B cell (primary cell): ENCODE measurements at regions not wholly inside any gene's neighbourhood (a gene's known extent, or its start where the extent isn't known, plus 50 kb on each side); places are given as distances from the start of the nearest gene placed in this dataset.

Source experiments
- ATAC-seq: fragments of 200-7000 bp; cut with Tn5 transposase; one replicate; pipeline ENCODE4 v1.10.0; 2021; ENCODE audit warnings: low read depth, mild to moderate bottlenecking, moderate number of reproducible peaks, moderate library complexity
- CTCF ChIA-PET: fragments of 350-600 bp; sonication (Branson Sonifier 250); formaldehyde crosslinking; loops from one replicate; lab custom pipeline; 2021; ENCODE audit warnings: antibody characterized with exemption, inconsistent platforms; lab: Charles Lee
- POLR2A ChIA-PET: fragments of 350-600 bp; sonication (Branson Sonifier 250); formaldehyde crosslinking; loops from one replicate; lab custom pipeline; 2021; ENCODE audit warnings: antibody characterized with exemption; lab: Charles Lee
- DNase-seq: peaks from one replicate; pipeline ENCODE4 v3.0.0; 2013
- H2AFZ ChIP-seq: 2 replicates; pipeline ENCODE4 v1.6.1; 2012; ENCODE audit warnings: mild to moderate bottlenecking, low read depth, low read length; ENCODE audit not compliant: insufficient read depth, poor library complexity, severe bottlenecking
- H3K27ac ChIP-seq, 2 donors: 1 replicate in 1 of 2; 2 replicates in 1 of 2; pipeline ENCODE4 v1.5.1; 2012 to 2013; ENCODE audit warnings: low read length in 2 of 2, mild to moderate bottlenecking in 2 of 2, moderate library complexity in 1 of 2
- H3K27me3 ChIP-seq, 4 experiments: fragments of 200-600 bp in 1 of 4; sonication (generic) in 1 of 4; replicated peaks in 1 of 4; 1 replicate in 2 of 4; 2 replicates in 2 of 4; pipeline versions ENCODE4 v1.6.1 to v1.7.0; 2013 to 2016; ENCODE audit warnings: low read length in 3 of 4, mild to moderate bottlenecking in 2 of 4, mixed read lengths in 1 of 4, moderate library complexity in 1 of 4; ENCODE audit not compliant: insufficient read depth in 4 of 4, control insufficient read depth in 3 of 4; ENCODE audit errors: control extremely low read depth in 1 of 4
- H3K36me3 ChIP-seq, 2 experiments: replicated peaks in 1 of 2; 1 replicate in 1 of 2; 2 replicates in 1 of 2; pipeline versions ENCODE4 v1.6.1 to v1.7.1; 2013; ENCODE audit warnings: low read length in 1 of 2; ENCODE audit not compliant: insufficient read depth in 2 of 2, control insufficient read depth in 1 of 2; ENCODE audit errors: control extremely low read depth in 1 of 2, extremely low read depth in 1 of 2
- H3K4me1 ChIP-seq, 2 donors: fragments of 200-600 bp in 1 of 2; sonication (generic) in 1 of 2; 1 replicate in 1 of 2; 2 replicates in 1 of 2; pipeline versions ENCODE4 v1.5.1 to v1.6.1; 2013 to 2017; ENCODE audit warnings: low read length in 2 of 2; ENCODE audit not compliant: control insufficient read depth in 2 of 2, insufficient read depth in 2 of 2
- H3K4me2 ChIP-seq: replicated peaks from 2 replicates; pipeline ENCODE3; 2012; ENCODE audit warnings: mild to moderate bottlenecking, low read depth, low read length; ENCODE audit not compliant: poor library complexity, severe bottlenecking
- H3K4me3 ChIP-seq, 5 experiments: fragments of 200-600 bp in 1 of 5; sonication (generic) in 1 of 5; 1 replicate in 3 of 5; 2 replicates in 2 of 5; pipeline versions ENCODE4 v1.5.1 to v1.7.0; 2011 to 2016; ENCODE audit warnings: low read length in 4 of 5, mild to moderate bottlenecking in 4 of 5, low read depth in 2 of 5, control low read depth in 1 of 5, moderate library complexity in 1 of 5; ENCODE audit not compliant: insufficient read depth in 1 of 5; ENCODE audit errors: control extremely low read depth in 1 of 5, extremely low read depth in 1 of 5
- H3K79me2 ChIP-seq: fragments of 200-600 bp; sonication (generic); one replicate; pipeline ENCODE4 v1.6.0; 2016; ENCODE audit warnings: low read length; ENCODE audit not compliant: control insufficient read depth, insufficient read depth
- H3K9ac ChIP-seq: fragments of 200-600 bp; sonication (generic); 2 replicates; pipeline ENCODE4 v1.6.1; 2017; ENCODE audit warnings: mild to moderate bottlenecking, low read length, moderate library complexity
- H3K9me3 ChIP-seq, 3 donors: one replicate each; pipeline versions ENCODE4 v1.6.1 to v1.7.1; 2013; ENCODE audit warnings: low read length in 2 of 3; ENCODE audit not compliant: control insufficient read depth in 2 of 3, insufficient read depth in 1 of 3; ENCODE audit errors: control extremely low read depth in 1 of 3
- H4K20me1 ChIP-seq: 2 replicates; pipeline ENCODE4 v1.6.0; 2012; ENCODE audit warnings: mild to moderate bottlenecking, low read length; ENCODE audit not compliant: insufficient read depth, control insufficient read depth, poor library complexity, severe bottlenecking
- H3K27ac Mint-ChIP-seq: one replicate; pipeline ENCODE4 v1.8.0; 2021; ENCODE audit warnings: mixed read lengths
- H3K27me3 Mint-ChIP-seq: one replicate; pipeline ENCODE4 v1.8.0; 2021; ENCODE audit warnings: mixed read lengths
- H3K4me1 Mint-ChIP-seq: one replicate; pipeline ENCODE4 v1.8.0; 2021; ENCODE audit warnings: mixed read lengths
- H3K4me3 Mint-ChIP-seq: one replicate; pipeline ENCODE4 v1.8.0; 2021; ENCODE audit warnings: mixed read lengths
- H3K9me3 Mint-ChIP-seq: one replicate; pipeline ENCODE4 v1.8.0; 2022; ENCODE audit warnings: mixed read lengths; ENCODE audit not compliant: insufficient read depth
- EZH2 ChIP-seq: IDR thresholded peaks from 2 replicates; pipeline ENCODE4 v1.6.1; 2012; ENCODE audit warnings: borderline replicate concordance, low read depth, mild to moderate bottlenecking, moderate library complexity, low read length; ENCODE audit not compliant: insufficient read depth, poor library complexity, severe bottlenecking
- WGBS: methylation state at CpG from one replicate; pipeline ENCODE4 v1.1.5; 2013; ENCODE audit warnings: missing lambda C conversion rate; ENCODE audit not compliant: insufficient coverage; 5-methylcytosine and 5-hydroxymethylcytosine counted together
- intact Hi-C: fragments of 100-400 bp; cut with micrococcal nuclease; formaldehyde crosslinking; loops from one replicate; pipeline ENCODE4 v1.10.0; 2022
- TF ChIP-seq, protein P1 (sequence below): fragments of 200-600 bp; IDR thresholded peaks from one replicate; pipeline ENCODE4 v1.8.0; 2022; ENCODE audit warnings: antibody characterized with exemption, mild to moderate bottlenecking

- no peak overlapping the region for H3K27ac Mint-ChIP-seq
- TF ChIP-seq, protein P1, sequence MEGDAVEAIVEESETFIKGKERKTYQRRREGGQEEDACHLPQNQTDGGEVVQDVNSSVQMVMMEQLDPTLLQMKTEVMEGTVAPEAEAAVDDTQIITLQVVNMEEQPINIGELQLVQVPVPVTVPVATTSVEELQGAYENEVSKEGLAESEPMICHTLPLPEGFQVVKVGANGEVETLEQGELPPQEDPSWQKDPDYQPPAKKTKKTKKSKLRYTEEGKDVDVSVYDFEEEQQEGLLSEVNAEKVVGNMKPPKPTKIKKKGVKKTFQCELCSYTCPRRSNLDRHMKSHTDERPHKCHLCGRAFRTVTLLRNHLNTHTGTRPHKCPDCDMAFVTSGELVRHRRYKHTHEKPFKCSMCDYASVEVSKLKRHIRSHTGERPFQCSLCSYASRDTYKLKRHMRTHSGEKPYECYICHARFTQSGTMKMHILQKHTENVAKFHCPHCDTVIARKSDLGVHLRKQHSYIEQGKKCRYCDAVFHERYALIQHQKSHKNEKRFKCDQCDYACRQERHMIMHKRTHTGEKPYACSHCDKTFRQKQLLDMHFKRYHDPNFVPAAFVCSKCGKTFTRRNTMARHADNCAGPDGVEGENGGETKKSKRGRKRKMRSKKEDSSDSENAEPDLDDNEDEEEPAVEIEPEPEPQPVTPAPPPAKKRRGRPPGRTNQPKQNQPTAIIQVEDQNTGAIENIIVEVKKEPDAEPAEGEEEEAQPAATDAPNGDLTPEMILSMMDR, result no peak
- TF ChIP-seq EZH2, result no peak
- no peaks in the 10 kb centered on the region for H3K27me3 Mint-ChIP-seq
- DNase-seq (no peak), ATAC-seq (no peak)
- H3K4me1 ChIP-seq, result no peaks in the 10 kb centered on the region
- H3K4me3 ChIP-seq, result no peak overlapping the region
- ChIA-PET POLR2A (no interaction called here), CTCF (no interaction called here)
- H4K20me1 ChIP-seq, result no peaks in the 10 kb centered on the region
- peaks cover 0 to 2% (median 0%) of the 10 kb centered on the region in 3 donors for H3K9me3 ChIP-seq
- no peak overlapping the region for H3K9ac ChIP-seq
- H3K79me2 ChIP-seq, result no peaks in the 10 kb centered on the region
- no peak overlapping the region for H3K4me2 ChIP-seq
- WGBS, result no CpG with 5 or more reads among the region's 3 CpGs
- H3K4me3 Mint-ChIP-seq, result no peak overlapping the region
- H3K36me3 ChIP-seq, result no peaks in the 10 kb centered on the region
- no peak overlapping the region for H2AFZ ChIP-seq
- H3K4me1 Mint-ChIP-seq, result no peaks in the 10 kb centered on the region
- no peak overlapping the region for H3K27ac ChIP-seq
- no peaks in the 10 kb centered on the region for H3K27me3 ChIP-seq
- intact Hi-C loops, result no loop called here
- H3K9me3 Mint-ChIP-seq, result no peaks in the 10 kb centered on the region
Measured at GRCh38 chrX:25925946-25926345, 212.2 kb upstream of the MAGEB18 start.

GRCh38 chrX:25928316-25928715, 209.8 kb upstream of the MAGEB18 start:
- TF ChIP-seq EZH2, result no peak
- TF ChIP-seq, protein P1, result no peak
- DNase-seq (no peak), ATAC-seq (no peak)
- Mint-ChIP-seq H3K4me3 (no peak overlapping the region), H3K9me3 (no peaks in the 10 kb centered on the region), H3K27me3 (no peaks in the 10 kb centered on the region), H3K4me1 (no peaks in the 10 kb centered on the region), H3K27ac (no peak overlapping the region)
- ChIA-PET CTCF (no interaction called here), POLR2A (no interaction called here)
- no peak overlapping the region for H3K4me2 ChIP-seq
- H3K27ac ChIP-seq, result no peak overlapping the region
- no peaks in the 10 kb centered on the region for H3K27me3 ChIP-seq
- no peaks in the 10 kb centered on the region for H3K36me3 ChIP-seq
- H3K4me3 ChIP-seq, result no peak overlapping the region
- no peaks in the 10 kb centered on the region for H3K79me2 ChIP-seq
- WGBS, result no CpG with 5 or more reads among the region's 5 CpGs
- H3K9ac ChIP-seq, result no peak overlapping the region
- intact Hi-C loops, result no loop called here
- H4K20me1 ChIP-seq, result no peaks in the 10 kb centered on the region
- H3K9me3 ChIP-seq, result peaks cover 0 to 2% (median 0%) of the 10 kb centered on the region in 3 donors
- no peaks in the 10 kb centered on the region for H3K4me1 ChIP-seq
- no peak overlapping the region for H2AFZ ChIP-seq
